SK-N-SH (cell line): ENCODE measurements at regions not wholly inside any gene's neighbourhood (a gene's known extent, or its start where the extent isn't known, plus 50 kb on each side); places are given as distances from the start of the nearest gene placed in this dataset.
"Not testable (repeated sequence)": the region's sequence is repeated elsewhere in the genome, so short reads cannot be mapped to it uniquely, and the experiment has no call there.

Experiments
- CTCF ChIA-PET: fragments of 300-600, 350-600 bp; formaldehyde crosslinking; extraction: SDS; loops from one replicate; lab custom pipeline; 2021; lab: Yijun Ruan, JAX
- POLR2A ChIA-PET: fragments of 350-600 bp; sonication (Branson Sonifier 250); formaldehyde crosslinking; extraction: SDS; loops from one replicate; lab custom pipeline; 2020; ENCODE audit warnings: antibody characterized with exemption, inconsistent platforms; lab: Yijun Ruan, JAX
- DNase-seq: peaks from one replicate; pipeline ENCODE4 v3.0.0; 2012
- H2AFZ ChIP-seq: fragments of 200-600 bp; sonication (generic); 2 replicates; pipeline ENCODE4 v1.8.1; 2016; ENCODE audit warnings: antibody characterized with exemption, mild to moderate bottlenecking, low read depth
- H3F3A ChIP-seq: fragments of 200-600 bp; sonication (generic); replicated peaks from 2 replicates; pipeline ENCODE3; 2016; ENCODE audit warnings: antibody characterized with exemption, mild to moderate bottlenecking; ENCODE audit not compliant: insufficient read depth
- H3K27ac ChIP-seq, 2 experiments: fragments of 200-500 bp in 1 of 2; fragments of 200-600 bp in 1 of 2; sonication (Bioruptor generic) in 1 of 2; sonication (generic), shearing (Covaris generic) in 1 of 2; 2 replicates each; pipeline versions ENCODE4 v1.5.1 to v1.6.1; 2014 to 2016; ENCODE audit warnings: low read depth in 2 of 2, inconsistent platforms in 1 of 2, low read length in 1 of 2, mild to moderate bottlenecking in 1 of 2, mixed read lengths in 1 of 2
- H3K27me3 ChIP-seq: fragments of 200-600 bp; sonication (generic), shearing (Covaris generic); 2 replicates; pipeline ENCODE4 v1.6.1; 2016; ENCODE audit warnings: mixed run types; ENCODE audit not compliant: insufficient read depth
- H3K36me3 ChIP-seq, 2 experiments: fragments of 200-500 bp in 1 of 2; fragments of 200-600 bp in 1 of 2; sonication (Bioruptor generic) in 1 of 2; sonication (generic) in 1 of 2; replicated peaks in 1 of 2; 2 replicates each; pipeline versions ENCODE3 to v1.5.1; 2014 to 2016; ENCODE audit warnings: low read length in 1 of 2, mild to moderate bottlenecking in 1 of 2; ENCODE audit not compliant: insufficient read depth in 2 of 2, control insufficient read depth in 1 of 2
- H3K4me1 ChIP-seq, 2 experiments: fragments of 200-500 bp in 1 of 2; fragments of 200-600 bp in 1 of 2; sonication (Bioruptor generic) in 1 of 2; sonication (generic), shearing (Covaris generic) in 1 of 2; 2 replicates each; pipeline versions ENCODE4 v1.5.1 to v1.6.1; 2014 to 2016; ENCODE audit warnings: low read depth in 1 of 2, low read length in 1 of 2, mixed run types in 1 of 2; ENCODE audit not compliant: insufficient read depth in 2 of 2, control insufficient read depth in 1 of 2
- H3K4me2 ChIP-seq: fragments of 200-600 bp; sonication (generic), shearing (Covaris generic); 2 replicates; pipeline ENCODE4 v1.6.1; 2017; ENCODE audit warnings: mixed run types
- H3K4me3 ChIP-seq, 2 experiments: fragments of 200-500 bp in 1 of 2; fragments of 200-600 bp in 1 of 2; sonication (Bioruptor generic) in 1 of 2; sonication (generic), shearing (Covaris generic) in 1 of 2; 2 replicates each; pipeline versions ENCODE4 v1.5.1 to v1.8.1; 2014 to 2016; ENCODE audit warnings: low read depth in 2 of 2, inconsistent platforms in 1 of 2, low read length in 1 of 2, mild to moderate bottlenecking in 1 of 2, mixed read lengths in 1 of 2, moderate library complexity in 1 of 2
- H3K79me2 ChIP-seq: fragments of 200-600 bp; sonication (generic); 2 replicates; pipeline ENCODE4 v1.8.1; 2017; ENCODE audit warnings: mild to moderate bottlenecking; ENCODE audit not compliant: insufficient read depth
- H3K9ac ChIP-seq: fragments of 200-600 bp; sonication (generic); 2 replicates; pipeline ENCODE4 v1.6.1; 2017; ENCODE audit warnings: mixed run types
- H3K9me2 ChIP-seq: fragments of 200-600 bp; sonication (generic); 2 replicates; pipeline ENCODE4 v1.6.1; 2017; ENCODE audit warnings: mixed run types
- H3K9me3 ChIP-seq: fragments of 200-600 bp; sonication (generic); 2 replicates; pipeline ENCODE4 v1.6.1; 2017; ENCODE audit warnings: mixed run types, mild to moderate bottlenecking, moderate library complexity
- H4K20me1 ChIP-seq: fragments of 200-600 bp; sonication (generic); 2 replicates; pipeline ENCODE4 v1.6.1; 2017; ENCODE audit warnings: mild to moderate bottlenecking, mixed run types; ENCODE audit not compliant: insufficient read depth
- CTCF ChIP-seq: fragments of 200-600 bp; sonication (generic); IDR thresholded peaks from 2 replicates; pipeline ENCODE4 v1.6.1; 2017; ENCODE audit warnings: antibody characterized with exemption, mild to moderate bottlenecking, moderate library complexity
- EZH2phosphoT487 ChIP-seq: fragments of 200-600 bp; sonication (generic); IDR thresholded peaks from 2 replicates; pipeline ENCODE4 v1.6.1; 2017; ENCODE audit warnings: low read depth, mixed run types, mild to moderate bottlenecking, antibody characterized with exemption, moderate library complexity, borderline replicate concordance
- FOXJ3 ChIP-seq: sonication (generic); formaldehyde crosslinking; IDR thresholded peaks from 2 replicates; pipeline ENCODE4 v1.5.1; 2020; ENCODE audit warnings: mild to moderate bottlenecking, missing genetic modification reagents
- GABPA ChIP-seq: IDR thresholded peaks from 2 replicates; pipeline ENCODE4 v1.4.0; 2012; ENCODE audit warnings: low read depth, mild to moderate bottlenecking
- GATA2 ChIP-seq: sonication (generic); formaldehyde crosslinking; IDR thresholded peaks from 2 replicates; pipeline ENCODE4 v1.5.0; 2020; ENCODE audit warnings: mild to moderate bottlenecking, missing genetic modification reagents
- MAX ChIP-seq: IDR thresholded peaks from 2 replicates; pipeline ENCODE4 v1.4.0; 2012; ENCODE audit warnings: low read depth
- NFIC ChIP-seq: IDR thresholded peaks from 2 replicates; pipeline ENCODE4 v1.4.0; 2012; ENCODE audit warnings: borderline replicate concordance
- PBX3 ChIP-seq: IDR thresholded peaks from 2 replicates; pipeline ENCODE4; 2012
- POLR2AphosphoS5 ChIP-seq: IDR thresholded peaks from 2 replicates; pipeline ENCODE4 v1.6.1; 2012; ENCODE audit warnings: low read depth, low read length
- RAD21 ChIP-seq: IDR thresholded peaks from 2 replicates; pipeline ENCODE4 v1.6.1; 2012; ENCODE audit warnings: mild to moderate bottlenecking, low read length
- RCOR1 ChIP-seq: fragments of 150-350 bp; IDR thresholded peaks from 2 replicates; pipeline ENCODE4 v1.6.1; 2017; ENCODE audit warnings: antibody characterized with exemption, low read length
- REST ChIP-seq: IDR thresholded peaks from 2 replicates; pipeline ENCODE4 v1.6.1; 2012; ENCODE audit warnings: mild to moderate bottlenecking, low read depth, low read length, moderate library complexity
- RXRA ChIP-seq: IDR thresholded peaks from 2 replicates; pipeline ENCODE4 v1.4.0; 2012; ENCODE audit warnings: low read depth, mild to moderate bottlenecking, borderline replicate concordance
- SIN3A ChIP-seq: IDR thresholded peaks from 2 replicates; pipeline ENCODE4 v1.6.1; 2012; ENCODE audit warnings: low read depth, mild to moderate bottlenecking, low read length, moderate library complexity, borderline replicate concordance
- USF2 ChIP-seq: fragments of 150-350 bp; IDR thresholded peaks from 2 replicates; pipeline ENCODE4 v1.6.1; 2017; ENCODE audit warnings: antibody characterized with exemption, low read length, low read depth, borderline replicate concordance
- YY1 ChIP-seq: IDR thresholded peaks from 2 replicates; pipeline ENCODE4 v1.4.0; 2012; ENCODE audit warnings: low read depth, mild to moderate bottlenecking
- ZBTB33 ChIP-seq: IDR thresholded peaks from 2 replicates; pipeline ENCODE4 v1.4.0; 2012; ENCODE audit warnings: low read depth, borderline replicate concordance
- WGBS: methylation state at CpG from one replicate; pipeline ENCODE4 v1.1.6; 2017; ENCODE audit warnings: low lambda C conversion rate; 5-methylcytosine and 5-hydroxymethylcytosine counted together

GRCh38 chr9:107767711-107768110 lies 278.1 kb upstream of the KLF4 start:
- Histone ChIP-seq H3K4me3 (no peak overlapping the region), H3F3A (no peaks in the 10 kb centered on the region), H3K36me3 (no peaks in the 10 kb centered on the region), H3K4me2 (no peak overlapping the region), H3K9me3 (no peaks in the 10 kb centered on the region), H3K27me3 (no peaks in the 10 kb centered on the region), H3K9ac (no peak overlapping the region), H3K79me2 (no peaks in the 10 kb centered on the region), H3K9me2 (no peaks in the 10 kb centered on the region), H4K20me1 (no peaks in the 10 kb centered on the region), H2AFZ (no peak overlapping the region), H3K27ac (no peak overlapping the region), H3K4me1 (no peaks in the 10 kb centered on the region)
- TF ChIP-seq RCOR1 (no peak), POLR2AphosphoS5 (no peak), RXRA (no peak), REST (no peak), GABPA (no peak), FOXJ3 (CRISPR knock-in tag) (no peak), EZH2phosphoT487 (no peak), NFIC (no peak), PBX3 (no peak), MAX (no peak), ZBTB33 (no peak), GATA2 (CRISPR knock-in tag) (no peak), RAD21 (no peak), YY1 (no peak), CTCF (no peak), USF2 (no peak), SIN3A (no peak)
- DNase-seq = no peak
- 80% methylated on average over 4 of the region's 4 CpGs for WGBS
- CTCF ChIA-PET = no interaction called here
- POLR2A ChIA-PET = no interaction called here

- H2AFZ ChIP-seq, DNase-seq, H3F3A ChIP-seq, H3K9ac ChIP-seq, H3K4me2 ChIP-seq, H3K4me1 ChIP-seq, H3K9me3 ChIP-seq, H3K9me2 ChIP-seq, POLR2A ChIA-PET, H4K20me1 ChIP-seq, H3K27ac ChIP-seq, H3K27me3 ChIP-seq, CTCF ChIA-PET, H3K79me2 ChIP-seq, H3K4me3 ChIP-seq, H3K36me3 ChIP-seq: not testable (repeated sequence)
- WGBS = 23% methylated on average over 2 of the region's 2 CpGs
Observed at GRCh38 chr9:107763469-107763868, 273.9 kb upstream of the KLF4 start.
